Ishikawa (cell line): ENCODE measurements at regions not wholly inside any gene's neighbourhood (a gene's known extent, or its start where the extent isn't known, plus 50 kb on each side); places are given as distances from the start of the nearest gene placed in this dataset.

Source experiments
- CEBPB ChIP-seq: IDR thresholded peaks from 2 replicates; pipeline ENCODE4 v1.6.1; 2012
- EP300 ChIP-seq: IDR thresholded peaks from 2 replicates; pipeline ENCODE4 v1.6.1; 2012; ENCODE audit warnings: borderline replicate concordance
- FOXM1 ChIP-seq: IDR thresholded peaks from 2 replicates; pipeline ENCODE4 v1.6.1; 2012; ENCODE audit warnings: low read depth, borderline replicate concordance
- RAD21 ChIP-seq: IDR thresholded peaks from 2 replicates; pipeline ENCODE4 v1.6.1; 2012; ENCODE audit warnings: low read depth
- REST ChIP-seq: IDR thresholded peaks from 2 replicates; pipeline ENCODE4 v1.6.1; 2012; ENCODE audit warnings: low read depth, mild to moderate bottlenecking
- TAF1 ChIP-seq: IDR thresholded peaks from 2 replicates; pipeline ENCODE4 v1.6.1; 2012; ENCODE audit warnings: low read depth, mild to moderate bottlenecking
- TCF12 ChIP-seq: IDR thresholded peaks from 2 replicates; pipeline ENCODE4 v1.6.1; 2012; ENCODE audit warnings: low read depth
- TEAD4 ChIP-seq: IDR thresholded peaks from 2 replicates; pipeline ENCODE4 v1.6.1; 2012
- YY1 ChIP-seq: IDR thresholded peaks from 2 replicates; pipeline ENCODE4 v1.6.1; 2012; ENCODE audit warnings: low read depth
- ZBTB7A ChIP-seq: IDR thresholded peaks from 2 replicates; pipeline ENCODE4 v1.6.1; 2012; ENCODE audit warnings: low read depth
- TF ChIP-seq, protein P1 (sequence below): IDR thresholded peaks from 2 replicates; pipeline ENCODE4 v1.6.1; 2012

- TF ChIP-seq EP300 (no peak), TAF1 (no peak), REST (no peak), RAD21 (no peak), CEBPB (no peak), TEAD4 (no peak), ZBTB7A (no peak), TCF12 (no peak), YY1 (no peak), FOXM1 (no peak)
- TF ChIP-seq, protein P1, sequence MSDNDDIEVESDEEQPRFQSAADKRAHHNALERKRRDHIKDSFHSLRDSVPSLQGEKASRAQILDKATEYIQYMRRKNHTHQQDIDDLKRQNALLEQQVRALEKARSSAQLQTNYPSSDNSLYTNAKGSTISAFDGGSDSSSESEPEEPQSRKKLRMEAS = no peak
Observed at GRCh38 chr5:164256954-164257353, 751.5 kb downstream of the MAT2B start.
